ENCODE measurements at regions not wholly inside any gene's neighbourhood (a gene's known extent, or its start where the extent isn't known, plus 50 kb on each side); places are given as distances from the start of the nearest gene placed in this dataset.
A peak's percentile ranks its signal among the peaks of the same experiment; 100 is the strongest.

GRCh38 chr17:65278050-65278819 lies 141.1 kb downstream of the RGS9 start:
- TF ChIP-seq BHLHE40 (IDR thresholded peaks at IDR 0.05; ENCODE audit: borderline replicate concordance) (no peak), SUZ12 (IDR thresholded peaks at IDR 0.05) (no peak), FOXK2 (IDR thresholded peaks at IDR 0.05) (no peak), ARNT (IDR thresholded peaks at IDR 0.05) (no peak), ZNF384 (IDR thresholded peaks at IDR 0.05) (no peak)
- TF ChIP-seq, protein P1, sequence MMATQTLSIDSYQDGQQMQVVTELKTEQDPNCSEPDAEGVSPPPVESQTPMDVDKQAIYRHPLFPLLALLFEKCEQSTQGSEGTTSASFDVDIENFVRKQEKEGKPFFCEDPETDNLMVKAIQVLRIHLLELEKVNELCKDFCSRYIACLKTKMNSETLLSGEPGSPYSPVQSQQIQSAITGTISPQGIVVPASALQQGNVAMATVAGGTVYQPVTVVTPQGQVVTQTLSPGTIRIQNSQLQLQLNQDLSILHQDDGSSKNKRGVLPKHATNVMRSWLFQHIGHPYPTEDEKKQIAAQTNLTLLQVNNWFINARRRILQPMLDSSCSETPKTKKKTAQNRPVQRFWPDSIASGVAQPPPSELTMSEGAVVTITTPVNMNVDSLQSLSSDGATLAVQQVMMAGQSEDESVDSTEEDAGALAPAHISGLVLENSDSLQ (IDR thresholded peaks at IDR 0.05), result no peak
- ChIA-PET POLR2A (no interaction called here), CTCF (interaction anchor here (0.6 kb wide), 1 partner anchor 870 kb away, joined by 4 read pairs; no protein-coding TSS in a partner anchor)
- DNase-seq (ENCODE audit: extremely low spot score), result peak; percentile 82

DNA sequence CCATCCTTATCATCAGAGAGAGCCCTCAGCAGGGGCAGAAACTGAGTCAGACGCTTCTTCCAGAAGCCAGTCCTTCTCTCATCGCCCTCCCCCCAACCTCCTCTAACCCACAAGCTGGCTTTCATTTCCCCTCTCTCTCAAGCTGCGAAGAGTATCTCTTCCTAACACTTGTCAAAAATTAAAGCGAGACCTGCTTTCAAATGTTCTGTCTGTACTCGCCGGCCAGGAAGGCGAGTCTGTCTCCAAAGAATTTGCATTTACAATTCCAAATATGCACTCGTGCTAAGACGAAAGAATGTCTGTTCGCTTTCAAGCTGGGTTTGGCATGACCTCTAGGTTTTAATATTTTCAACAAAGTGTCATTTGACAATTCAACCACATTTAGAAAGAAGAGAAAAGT lies 140.4 kb downstream of the RGS9 start:
- ChIA-PET CTCF (interaction anchor here (0.6 kb wide), 1 partner anchor 518 kb away, joined by 3 read pairs; no protein-coding TSS in a partner anchor), POLR2A (no interaction called here)
- no peak for DNase-seq (ENCODE audit: extremely low spot score)
- TF ChIP-seq LEF1 (IDR thresholded peaks at IDR 0.05; ENCODE audit: borderline replicate concordance), result no peak
- no peak for TF ChIP-seq FOXA1 (IDR thresholded peaks at IDR 0.05)
- TF ChIP-seq FOXM1 (IDR thresholded peaks at IDR 0.05; ENCODE audit: borderline replicate concordance), result no peak

All from HEK293T (cell line).